WTC11 (cell line): ENCODE measurements at regions not wholly inside any gene's neighbourhood (a gene's known extent, or its start where the extent isn't known, plus 50 kb on each side); places are given as distances from the start of the nearest gene placed in this dataset.

ENCODE experiments used
- ATAC-seq: fragments of 200-7000 bp; cut with Tn5 transposase; 2 replicates; pipeline ENCODE4 v1.10.0; 2021; ENCODE audit warnings: mild to moderate bottlenecking, moderate library complexity
- CTCF ChIA-PET: fragments of 300-600 bp; sonication (Branson Sonifier 250); formaldehyde crosslinking; loops from one replicate; lab custom pipeline; 2021; ENCODE audit warnings: antibody characterized with exemption; lab: Charles Lee
- POLR2A ChIA-PET: fragments of 350-600 bp; sonication (Branson Sonifier 250); formaldehyde crosslinking; loops from one replicate; lab custom pipeline; 2021; ENCODE audit warnings: antibody characterized with exemption; lab: Charles Lee
- DNase-seq: peaks from one replicate; pipeline ENCODE4 v3.0.0; 2021; ENCODE audit warnings: low spot score
- H3K27ac Mint-ChIP-seq: 2 replicates; pipeline ENCODE4 v1.8.0; 2021; ENCODE audit warnings: mixed read lengths
- H3K27me3 Mint-ChIP-seq: 2 replicates; pipeline ENCODE4 v1.8.0; 2021; ENCODE audit warnings: low read depth, mild to moderate bottlenecking, moderate library complexity, mixed read lengths
- H3K36me3 Mint-ChIP-seq: 2 replicates; pipeline ENCODE4 v1.8.0; 2021; ENCODE audit warnings: mixed read lengths
- H3K4me1 Mint-ChIP-seq: 2 replicates; pipeline ENCODE4 v1.8.0; 2022; ENCODE audit warnings: mixed read lengths
- H3K4me3 Mint-ChIP-seq: 2 replicates; pipeline ENCODE4 v1.8.0; 2021; ENCODE audit warnings: mild to moderate bottlenecking, moderate library complexity, mixed read lengths
- H3K9me3 Mint-ChIP-seq: 2 replicates; pipeline ENCODE4 v1.8.0; 2021; ENCODE audit warnings: mixed read lengths
- ATF1 ChIP-seq: sonication (generic); formaldehyde crosslinking; IDR thresholded peaks from 2 replicates; pipeline ENCODE4 v1.8.1; 2023; ENCODE audit warnings: mild to moderate bottlenecking, moderate library complexity, missing genetic modification reagents
- CDX4 ChIP-seq: fragments of 250-450 bp; sonication (Bioruptor Pico); IDR thresholded peaks from 2 replicates; pipeline ENCODE4 v1.9.0; 2021; ENCODE audit warnings: moderate library complexity, mild to moderate bottlenecking, inconsistent platforms, borderline replicate concordance
- CREB1 ChIP-seq: sonication (generic); formaldehyde crosslinking; IDR thresholded peaks from 2 replicates; pipeline ENCODE4 v1.8.0; 2023; ENCODE audit warnings: mild to moderate bottlenecking, missing genetic modification reagents
- GRHL2 ChIP-seq: fragments of 250-450 bp; sonication (Bioruptor Pico); IDR thresholded peaks from 2 replicates; pipeline ENCODE4 v1.8.0; 2022; ENCODE audit warnings: mild to moderate bottlenecking, moderate library complexity; ENCODE audit not compliant: insufficient replicate concordance, severe bottlenecking
- GTF2I ChIP-seq: fragments of 250-450 bp; sonication (Bioruptor Pico); conservative IDR thresholded peaks from 2 replicates; pipeline ENCODE4 v1.4.0; 2021; ENCODE audit warnings: mild to moderate bottlenecking
- HMGA2 ChIP-seq: fragments of 250-450 bp; sonication (Bioruptor Pico); IDR thresholded peaks from 2 replicates; pipeline ENCODE4 v1.4.0; 2021; ENCODE audit warnings: mild to moderate bottlenecking, moderate library complexity
- IRF1 ChIP-seq: sonication (generic); formaldehyde crosslinking; IDR thresholded peaks from 2 replicates; pipeline ENCODE4 v1.8.0; 2023; ENCODE audit warnings: missing genetic modification reagents
- MAX ChIP-seq: sonication (generic); formaldehyde crosslinking; IDR thresholded peaks from 2 replicates; pipeline ENCODE4 v1.8.0; 2022; ENCODE audit warnings: mild to moderate bottlenecking, missing genetic modification reagents
- NR1H2 ChIP-seq: sonication (generic); formaldehyde crosslinking; IDR thresholded peaks from 2 replicates; pipeline ENCODE4 v1.9.0; 2021; ENCODE audit warnings: mild to moderate bottlenecking, moderate library complexity, missing genetic modification reagents
- NR2C2 ChIP-seq: sonication (generic); formaldehyde crosslinking; IDR thresholded peaks from 2 replicates; pipeline ENCODE4 v1.8.0; 2022; ENCODE audit warnings: mild to moderate bottlenecking, missing genetic modification reagents
- PRRX2 ChIP-seq: fragments of 250-450 bp; sonication (Bioruptor Pico); IDR thresholded peaks from 2 replicates; pipeline ENCODE4 v1.8.0; 2021; ENCODE audit warnings: mild to moderate bottlenecking
- SP1 ChIP-seq: sonication (generic); formaldehyde crosslinking; conservative IDR thresholded peaks from 2 replicates; pipeline ENCODE4 v1.8.1; 2022; ENCODE audit warnings: missing genetic modification reagents
- TP53 ChIP-seq: sonication (generic); formaldehyde crosslinking; IDR thresholded peaks from 2 replicates; pipeline ENCODE4 v1.8.1; 2023; ENCODE audit warnings: mild to moderate bottlenecking, missing genetic modification reagents
- ZMAT4 ChIP-seq: fragments of 250-450 bp; sonication (Bioruptor Pico); IDR thresholded peaks from 2 replicates; pipeline ENCODE4 v1.9.0; 2021; ENCODE audit warnings: mild to moderate bottlenecking
- ZNF138 ChIP-seq: sonication (generic); formaldehyde crosslinking; conservative IDR thresholded peaks from 2 replicates; pipeline ENCODE4 v1.8.1; 2022; ENCODE audit warnings: mild to moderate bottlenecking, moderate library complexity, missing genetic modification reagents
- ZNF281 ChIP-seq: sonication (generic); formaldehyde crosslinking; IDR thresholded peaks from 2 replicates; pipeline ENCODE4 v1.8.0; 2023; ENCODE audit warnings: mild to moderate bottlenecking, missing genetic modification reagents
- ZNF671 ChIP-seq: fragments of 250-450 bp; sonication (Bioruptor Pico); IDR thresholded peaks from 2 replicates; pipeline ENCODE4 v1.8.0; 2021; ENCODE audit warnings: mild to moderate bottlenecking
- TF ChIP-seq, protein P1 (sequence below): sonication (generic); formaldehyde crosslinking; IDR thresholded peaks from 2 replicates; pipeline ENCODE4 v1.8.1; 2023; ENCODE audit warnings: mild to moderate bottlenecking, missing genetic modification reagents, borderline replicate concordance
- TF ChIP-seq, protein P2 (sequence below): sonication (generic); formaldehyde crosslinking; IDR thresholded peaks from 2 replicates; pipeline ENCODE4 v1.8.1; 2023; ENCODE audit warnings: mild to moderate bottlenecking, missing genetic modification reagents
- TF ChIP-seq, protein P3 (sequence below): fragments of 250-450 bp; sonication (Bioruptor Pico); conservative IDR thresholded peaks from 2 replicates; pipeline ENCODE4 v1.9.0; 2021; ENCODE audit warnings: mild to moderate bottlenecking

DNA sequence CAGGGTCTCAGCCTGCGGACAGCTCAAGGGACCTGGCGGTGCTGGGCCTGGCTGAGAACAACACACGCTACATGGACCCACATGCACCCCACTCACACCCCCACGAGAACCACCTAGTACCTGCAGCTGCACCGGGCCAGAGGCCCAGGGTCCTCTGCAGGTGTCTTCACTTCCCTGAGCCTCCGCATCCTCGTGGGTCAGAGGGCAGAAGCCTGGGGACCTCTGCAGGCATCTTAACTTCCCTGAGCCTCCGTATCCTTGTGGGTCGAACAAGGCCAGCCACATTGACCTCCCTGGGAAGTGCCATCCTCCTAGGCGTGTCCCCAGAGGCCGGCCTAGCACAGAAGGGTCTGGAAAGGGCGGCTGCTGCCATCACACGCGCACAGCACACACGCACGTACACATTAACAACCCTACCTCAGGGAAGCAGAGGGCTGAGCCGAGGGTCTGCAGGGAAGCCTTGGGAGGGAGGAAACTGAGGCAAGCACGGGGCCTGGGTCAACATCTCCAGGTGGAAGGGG, 62.5 kb upstream of the HPCAL1 start (continued):
- TF ChIP-seq ZNF281 (CRISPR knock-in tag) (no peak), GTF2I (CRISPR knock-in tag) (no peak), GRHL2 (CRISPR knock-in tag) (no peak)
- TF ChIP-seq, protein P1, sequence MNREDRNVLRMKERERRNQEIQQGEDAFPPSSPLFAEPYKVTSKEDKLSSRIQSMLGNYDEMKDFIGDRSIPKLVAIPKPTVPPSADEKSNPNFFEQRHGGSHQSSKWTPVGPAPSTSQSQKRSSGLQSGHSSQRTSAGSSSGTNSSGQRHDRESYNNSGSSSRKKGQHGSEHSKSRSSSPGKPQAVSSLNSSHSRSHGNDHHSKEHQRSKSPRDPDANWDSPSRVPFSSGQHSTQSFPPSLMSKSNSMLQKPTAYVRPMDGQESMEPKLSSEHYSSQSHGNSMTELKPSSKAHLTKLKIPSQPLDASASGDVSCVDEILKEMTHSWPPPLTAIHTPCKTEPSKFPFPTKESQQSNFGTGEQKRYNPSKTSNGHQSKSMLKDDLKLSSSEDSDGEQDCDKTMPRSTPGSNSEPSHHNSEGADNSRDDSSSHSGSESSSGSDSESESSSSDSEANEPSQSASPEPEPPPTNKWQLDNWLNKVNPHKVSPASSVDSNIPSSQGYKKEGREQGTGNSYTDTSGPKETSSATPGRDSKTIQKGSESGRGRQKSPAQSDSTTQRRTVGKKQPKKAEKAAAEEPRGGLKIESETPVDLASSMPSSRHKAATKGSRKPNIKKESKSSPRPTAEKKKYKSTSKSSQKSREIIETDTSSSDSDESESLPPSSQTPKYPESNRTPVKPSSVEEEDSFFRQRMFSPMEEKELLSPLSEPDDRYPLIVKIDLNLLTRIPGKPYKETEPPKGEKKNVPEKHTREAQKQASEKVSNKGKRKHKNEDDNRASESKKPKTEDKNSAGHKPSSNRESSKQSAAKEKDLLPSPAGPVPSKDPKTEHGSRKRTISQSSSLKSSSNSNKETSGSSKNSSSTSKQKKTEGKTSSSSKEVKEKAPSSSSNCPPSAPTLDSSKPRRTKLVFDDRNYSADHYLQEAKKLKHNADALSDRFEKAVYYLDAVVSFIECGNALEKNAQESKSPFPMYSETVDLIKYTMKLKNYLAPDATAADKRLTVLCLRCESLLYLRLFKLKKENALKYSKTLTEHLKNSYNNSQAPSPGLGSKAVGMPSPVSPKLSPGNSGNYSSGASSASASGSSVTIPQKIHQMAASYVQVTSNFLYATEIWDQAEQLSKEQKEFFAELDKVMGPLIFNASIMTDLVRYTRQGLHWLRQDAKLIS (CRISPR knock-in tag), result no peak
- TF ChIP-seq, protein P2, sequence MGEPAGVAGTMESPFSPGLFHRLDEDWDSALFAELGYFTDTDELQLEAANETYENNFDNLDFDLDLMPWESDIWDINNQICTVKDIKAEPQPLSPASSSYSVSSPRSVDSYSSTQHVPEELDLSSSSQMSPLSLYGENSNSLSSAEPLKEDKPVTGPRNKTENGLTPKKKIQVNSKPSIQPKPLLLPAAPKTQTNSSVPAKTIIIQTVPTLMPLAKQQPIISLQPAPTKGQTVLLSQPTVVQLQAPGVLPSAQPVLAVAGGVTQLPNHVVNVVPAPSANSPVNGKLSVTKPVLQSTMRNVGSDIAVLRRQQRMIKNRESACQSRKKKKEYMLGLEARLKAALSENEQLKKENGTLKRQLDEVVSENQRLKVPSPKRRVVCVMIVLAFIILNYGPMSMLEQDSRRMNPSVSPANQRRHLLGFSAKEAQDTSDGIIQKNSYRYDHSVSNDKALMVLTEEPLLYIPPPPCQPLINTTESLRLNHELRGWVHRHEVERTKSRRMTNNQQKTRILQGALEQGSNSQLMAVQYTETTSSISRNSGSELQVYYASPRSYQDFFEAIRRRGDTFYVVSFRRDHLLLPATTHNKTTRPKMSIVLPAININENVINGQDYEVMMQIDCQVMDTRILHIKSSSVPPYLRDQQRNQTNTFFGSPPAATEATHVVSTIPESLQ (CRISPR knock-in tag), result no peak

DNA sequence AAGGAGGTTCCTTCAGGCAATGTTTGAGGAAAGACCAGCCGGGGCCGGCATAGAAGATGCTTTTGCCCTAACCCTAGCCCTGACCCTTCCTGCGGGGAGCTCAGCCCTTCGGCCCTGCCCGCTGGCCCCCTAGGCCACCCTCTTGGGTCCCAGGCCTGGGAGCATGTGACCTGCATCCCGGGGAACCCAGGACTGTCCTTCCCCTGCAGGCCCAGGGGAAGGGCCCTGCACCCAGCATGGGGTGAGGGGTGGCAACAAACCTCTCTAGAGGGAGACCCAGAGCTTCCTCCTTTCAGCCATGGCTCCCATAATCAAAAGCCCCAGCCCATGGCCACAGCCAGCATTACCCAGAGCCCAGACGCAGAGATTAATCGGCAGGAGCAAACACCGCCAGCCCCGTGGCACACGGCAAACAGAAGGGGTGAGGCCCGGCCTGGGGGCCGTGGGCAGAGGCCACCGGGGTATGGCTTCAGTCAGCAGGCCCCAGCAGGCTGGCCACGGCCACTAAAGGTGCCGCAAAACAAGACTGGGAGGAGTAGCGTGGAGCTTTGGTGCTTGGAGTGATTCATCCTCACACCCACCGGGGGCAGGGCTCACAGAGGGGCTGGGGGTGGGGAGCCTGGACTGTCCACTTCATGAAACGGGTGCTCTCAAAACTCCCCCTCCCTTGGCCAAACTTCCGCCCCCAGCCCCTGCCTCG, 61.6 kb upstream of the HPCAL1 start:
- no peak overlapping the region for H3K4me3 Mint-ChIP-seq
- H3K27me3 Mint-ChIP-seq, result no peaks in the 10 kb centered on the region
- ATAC-seq (no peak), DNase-seq (peak; percentile 10)
- ChIA-PET POLR2A (no interaction called here), CTCF (interaction anchor here (1.0 to 2.7 kb wide), 5 partner anchors 12 to 194 kb away, joined by 3 to 23 read pairs (median 8); no protein-coding TSS in a partner anchor)
- H3K36me3 Mint-ChIP-seq, result no peaks in the 10 kb centered on the region
- no peaks in the 10 kb centered on the region for H3K9me3 Mint-ChIP-seq
- no peaks in the 10 kb centered on the region for H3K4me1 Mint-ChIP-seq
- no peak overlapping the region for H3K27ac Mint-ChIP-seq
- TF ChIP-seq IRF1, result no peak
- no peak for TF ChIP-seq ZNF138
- TF ChIP-seq, protein P3, sequence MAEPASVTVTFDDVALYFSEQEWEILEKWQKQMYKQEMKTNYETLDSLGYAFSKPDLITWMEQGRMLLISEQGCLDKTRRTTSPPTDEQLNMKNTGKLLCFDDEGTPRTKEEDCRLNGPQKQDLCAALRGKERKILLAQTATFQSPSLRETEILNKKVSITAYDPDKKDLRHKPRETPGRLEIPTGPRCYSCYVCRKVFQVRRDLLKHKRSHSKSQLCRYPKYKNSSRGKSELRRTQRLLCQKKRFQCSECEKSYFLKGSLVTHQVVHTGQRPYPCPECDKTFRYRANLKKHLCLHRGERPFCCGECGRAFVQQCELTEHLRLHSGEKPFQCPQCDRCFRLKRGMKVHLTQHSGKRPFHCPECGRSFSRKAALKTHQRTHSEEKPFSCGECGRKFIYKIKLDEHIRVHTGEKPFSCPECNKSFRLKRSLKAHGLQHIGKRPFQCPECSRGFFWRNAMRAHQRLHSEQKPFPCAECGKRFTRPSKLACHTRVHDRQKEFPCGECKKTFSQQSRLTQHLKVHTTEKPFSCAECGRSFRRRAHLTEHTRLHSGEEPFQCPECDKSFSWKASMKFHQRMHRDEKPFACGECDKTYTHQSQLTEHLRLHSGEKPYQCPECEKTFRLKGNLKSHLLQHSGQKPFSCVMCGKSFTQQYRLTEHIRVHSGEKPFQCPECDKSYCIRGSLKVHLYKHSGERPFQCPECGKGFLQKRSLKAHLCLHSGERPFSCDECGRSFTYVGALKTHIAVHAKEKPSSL, result no peak
- TF ChIP-seq CDX4, result no peak
- no peak for TF ChIP-seq SP1 (CRISPR knock-in tag)
- TF ChIP-seq MAX (CRISPR knock-in tag), result no peak
- no peak for TF ChIP-seq CREB1 (CRISPR knock-in tag)
- no peak for TF ChIP-seq HMGA2 (CRISPR knock-in tag)
- TF ChIP-seq ATF1 (CRISPR knock-in tag), result no peak
- TF ChIP-seq NR1H2 (CRISPR knock-in tag), result no peak
- no peak for TF ChIP-seq NR2C2 (CRISPR knock-in tag)
- TF ChIP-seq ZMAT4 (CRISPR knock-in tag), result no peak
- no peak for TF ChIP-seq GRHL2 (CRISPR knock-in tag)
- no peak for TF ChIP-seq ZNF671 (CRISPR knock-in tag)
- TF ChIP-seq PRRX2 (CRISPR knock-in tag), result no peak
- no peak for TF ChIP-seq TP53 (CRISPR knock-in tag)
